A673 (cell line): ENCODE measurements at regions not wholly inside any gene's neighbourhood (a gene's known extent, or its start where the extent isn't known, plus 50 kb on each side); places are given as distances from the start of the nearest gene placed in this dataset.

ENCODE experiments used
- BruUV-seq: library from RNA; stranded (reverse); fragments of 400-500 nt; replicated peaks from 2 replicates; lab custom pipeline; 2021; lab: Mats Ljungman, UMichigan
- CTCF ChIA-PET: fragments of 300-600 bp; sonication (Branson Sonifier 250); formaldehyde crosslinking; loops from one replicate; lab custom pipeline; 2022; ENCODE audit warnings: antibody characterized with exemption; lab: Charles Lee
- POLR2A ChIA-PET: fragments of 300-600 bp; sonication (Branson Sonifier 250); formaldehyde crosslinking; loops from one replicate; lab custom pipeline; 2022; ENCODE audit warnings: antibody characterized with exemption; ENCODE audit not compliant: low non-redundant PET; lab: Charles Lee
- DNase-seq: peaks from one replicate; pipeline ENCODE4 v3.0.0-alpha.2; 2015; ENCODE audit warnings: low spot score
- H3K27ac ChIP-seq: fragments of 200-600 bp; sonication (generic); 2 replicates; pipeline ENCODE4 v1.5.1; 2016; ENCODE audit warnings: mixed run types, low read depth, mild to moderate bottlenecking, mixed read lengths, antibody characterized with exemption, low read length; ENCODE audit not compliant: poor library complexity, severe bottlenecking
- H3K27me3 ChIP-seq: fragments of 200-600 bp; sonication (generic); replicated peaks from 2 replicates; pipeline ENCODE4 v1.6.1; 2017; ENCODE audit warnings: mixed run types, low read depth, mild to moderate bottlenecking, mixed read lengths, antibody characterized with exemption, low read length; ENCODE audit not compliant: insufficient read depth, poor library complexity
- H3K36me3 ChIP-seq: fragments of 200-600 bp; sonication (generic); 2 replicates; pipeline ENCODE4 v1.6.1; 2016; ENCODE audit warnings: mixed run types, mild to moderate bottlenecking, mixed read lengths, antibody characterized with exemption, low read length; ENCODE audit not compliant: insufficient read depth, poor library complexity, severe bottlenecking
- H3K4me1 ChIP-seq: fragments of 200-600 bp; sonication (generic); 2 replicates; pipeline ENCODE4 v1.6.1; 2017; ENCODE audit warnings: mixed run types, mild to moderate bottlenecking, mixed read lengths, antibody characterized with exemption, low read length; ENCODE audit not compliant: insufficient read depth, poor library complexity, severe bottlenecking
- H3K4me3 ChIP-seq: fragments of 200-600 bp; sonication (generic); 2 replicates; pipeline ENCODE4 v1.5.1; 2016; ENCODE audit warnings: low read depth, mixed run types, mild to moderate bottlenecking, mixed read lengths, low read length; ENCODE audit not compliant: poor library complexity, severe bottlenecking
- H3K9me3 ChIP-seq: fragments of 200-600 bp; sonication (generic); 2 replicates; pipeline ENCODE4 v1.6.1; 2016; ENCODE audit warnings: mixed run types, low read depth, mild to moderate bottlenecking, mixed read lengths, antibody characterized with exemption, low read length; ENCODE audit not compliant: poor library complexity, severe bottlenecking
- EZH2 ChIP-seq: fragments of 200-600 bp; sonication (generic); IDR thresholded peaks from 2 replicates; pipeline ENCODE4 v1.6.1; 2017; ENCODE audit warnings: borderline replicate concordance, low read depth, mild to moderate bottlenecking, mixed read lengths, antibody characterized with exemption, low read length; ENCODE audit not compliant: poor library complexity, severe bottlenecking
- intact Hi-C: fragments of 100-400 bp; cut with micrococcal nuclease; formaldehyde crosslinking; loops from one replicate; pipeline ENCODE4 v1.10.0; 2022; ENCODE audit not compliant: unreplicated experiment
- TF ChIP-seq, protein P1 (sequence below): fragments of 300-800, 200-600 bp; sonication (generic); conservative IDR thresholded peaks from 2 replicates; pipeline ENCODE4 v1.5.1; 2017; ENCODE audit warnings: low read depth, mild to moderate bottlenecking, antibody characterized with exemption, low read length, moderate library complexity, mixed read lengths

- CTCF ChIA-PET, result interaction anchor here (0.5 kb wide), 1 partner anchor 1129 kb away, joined by 3 read pairs; no protein-coding TSS in a partner anchor
- Histone ChIP-seq H3K36me3 (no peaks in the 10 kb centered on the region), H3K27me3 (no peaks in the 10 kb centered on the region), H3K9me3 (no peaks in the 10 kb centered on the region), H3K27ac (no peak overlapping the region), H3K4me1 (peaks cover 9% of the 10 kb centered on the region), H3K4me3 (no peak overlapping the region)
- peak; percentile 31 for DNase-seq
- BruUV-seq, result no TSS peak
- TF ChIP-seq EZH2, result no peak
- TF ChIP-seq, protein P1, sequence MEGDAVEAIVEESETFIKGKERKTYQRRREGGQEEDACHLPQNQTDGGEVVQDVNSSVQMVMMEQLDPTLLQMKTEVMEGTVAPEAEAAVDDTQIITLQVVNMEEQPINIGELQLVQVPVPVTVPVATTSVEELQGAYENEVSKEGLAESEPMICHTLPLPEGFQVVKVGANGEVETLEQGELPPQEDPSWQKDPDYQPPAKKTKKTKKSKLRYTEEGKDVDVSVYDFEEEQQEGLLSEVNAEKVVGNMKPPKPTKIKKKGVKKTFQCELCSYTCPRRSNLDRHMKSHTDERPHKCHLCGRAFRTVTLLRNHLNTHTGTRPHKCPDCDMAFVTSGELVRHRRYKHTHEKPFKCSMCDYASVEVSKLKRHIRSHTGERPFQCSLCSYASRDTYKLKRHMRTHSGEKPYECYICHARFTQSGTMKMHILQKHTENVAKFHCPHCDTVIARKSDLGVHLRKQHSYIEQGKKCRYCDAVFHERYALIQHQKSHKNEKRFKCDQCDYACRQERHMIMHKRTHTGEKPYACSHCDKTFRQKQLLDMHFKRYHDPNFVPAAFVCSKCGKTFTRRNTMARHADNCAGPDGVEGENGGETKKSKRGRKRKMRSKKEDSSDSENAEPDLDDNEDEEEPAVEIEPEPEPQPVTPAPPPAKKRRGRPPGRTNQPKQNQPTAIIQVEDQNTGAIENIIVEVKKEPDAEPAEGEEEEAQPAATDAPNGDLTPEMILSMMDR, result no peak
- POLR2A ChIA-PET, result no interaction called here
- intact Hi-C loops, result no loop called here
Observed at GRCh38 chr10:43846968-43847367, 198.3 kb upstream of the ZNF32 start.

DNA sequence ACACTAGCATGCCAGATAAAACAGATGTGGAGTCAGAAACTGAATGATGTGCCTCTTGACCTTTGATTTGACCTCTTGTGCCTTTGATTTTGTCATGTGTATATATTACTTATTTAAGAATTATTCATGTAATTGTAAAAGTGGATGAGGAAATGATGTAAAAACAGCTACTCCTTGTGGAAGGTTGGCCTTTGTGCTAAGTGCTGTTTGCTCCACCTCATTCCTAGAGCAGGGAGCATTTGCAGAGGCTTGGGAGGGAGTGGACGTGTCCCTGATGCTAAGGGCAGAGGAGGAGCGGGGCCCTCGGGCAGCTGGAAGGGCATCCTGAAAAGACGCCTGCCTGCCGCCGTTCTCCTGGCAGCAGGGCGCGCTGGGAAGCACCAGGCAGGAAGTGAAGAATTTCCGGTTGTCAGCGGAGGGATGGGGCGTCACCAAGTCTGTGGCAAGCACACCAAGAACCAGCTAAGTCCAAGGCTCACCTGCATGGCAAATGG lies 197.6 kb upstream of the ZNF32 start:
- POLR2A ChIA-PET, result interaction anchor here (0.7 kb wide), 1 partner anchor 11 kb away, joined by 3 read pairs; no protein-coding TSS in a partner anchor
- DNase-seq, result peak; percentile 84
- Histone ChIP-seq H3K4me1 (peaks cover 9% of the 10 kb centered on the region), H3K27me3 (no peaks in the 10 kb centered on the region), H3K9me3 (no peaks in the 10 kb centered on the region), H3K27ac (peak overlapping the region; percentile 65), H3K36me3 (no peaks in the 10 kb centered on the region), H3K4me3 (no peak overlapping the region)
- CTCF ChIA-PET, result no interaction called here
- intact Hi-C loops, result no loop called here
- no peak for TF ChIP-seq EZH2
- TF ChIP-seq, protein P1, result no peak
- no TSS peak for BruUV-seq

DNA sequence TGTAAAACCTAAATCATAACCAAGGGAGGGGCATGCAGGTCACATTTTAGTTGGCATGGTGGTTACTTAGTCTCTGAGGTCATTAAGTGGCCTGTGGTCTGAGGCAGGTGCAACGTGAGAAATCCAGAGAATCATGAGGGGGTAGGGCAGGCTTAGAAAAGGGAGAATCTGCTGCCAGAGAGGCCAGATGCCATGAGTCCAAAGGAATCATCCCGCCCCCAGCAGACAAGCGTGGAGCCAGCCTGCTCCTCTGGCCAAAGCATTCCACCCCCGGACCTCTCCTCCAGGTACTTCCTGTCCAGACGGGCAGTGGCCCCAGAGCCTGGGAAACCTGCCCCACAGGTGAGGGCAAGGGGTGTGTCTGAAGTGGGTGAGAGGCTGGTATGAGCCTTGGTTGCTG lies 196.4 kb upstream of the ZNF32 start:
- H3K9me3 ChIP-seq, result no peaks in the 10 kb centered on the region
- ChIA-PET CTCF (no interaction called here), POLR2A (no interaction called here)
- peaks cover 9% of the 10 kb centered on the region for H3K4me1 ChIP-seq
- no TSS peak for BruUV-seq
- H3K4me3 ChIP-seq, result no peak overlapping the region
- no peak overlapping the region for H3K27ac ChIP-seq
- intact Hi-C loops, result no loop called here
- H3K27me3 ChIP-seq, result no peaks in the 10 kb centered on the region
- no peaks in the 10 kb centered on the region for H3K36me3 ChIP-seq
- no peak for TF ChIP-seq EZH2
- TF ChIP-seq, protein P1, result no peak
- no peak for DNase-seq
